ENCODE measurements at regions not wholly inside any gene's neighbourhood (a gene's known extent, or its start where the extent isn't known, plus 50 kb on each side); places are given as distances from the start of the nearest gene placed in this dataset.

- WGBS, result 81% methylated on average over 4 of the region's 4 CpGs
- no peak overlapping the region for H3K27ac ChIP-seq (ENCODE audit: low read depth in 1 of 2, low read length in 1 of 2)
- peaks cover 6 to 16% of the 10 kb centered on the region in 2 donors for H3K4me1 ChIP-seq (ENCODE audit: control insufficient read depth in 2 of 2, insufficient read depth in 2 of 2, low read length in 2 of 2)
- no peak for DNase-seq (ENCODE audit: low read depth in 6 of 9, low spot score in 9 of 9)
- H3K27me3 ChIP-seq (ENCODE audit: control insufficient read depth in 2 of 2, insufficient read depth in 1 of 2, low read length in 1 of 2), result no peaks in the 10 kb centered on the region
- H3K9me3 ChIP-seq (ENCODE audit: control insufficient read depth in 2 of 2, insufficient read depth in 1 of 2, low read length in 1 of 2), result no peaks in the 10 kb centered on the region
- H3K4me3 ChIP-seq (ENCODE audit: low read length in 2 of 2), result no peak overlapping the region
- H3K36me3 ChIP-seq (ENCODE audit: control insufficient read depth in 2 of 2, insufficient read depth in 2 of 2, low read length in 1 of 2), result no peaks in the 10 kb centered on the region
Observed at GRCh38 chr2:136062066-136062837, 55.7 kb downstream of the CXCR4 start.

DNA sequence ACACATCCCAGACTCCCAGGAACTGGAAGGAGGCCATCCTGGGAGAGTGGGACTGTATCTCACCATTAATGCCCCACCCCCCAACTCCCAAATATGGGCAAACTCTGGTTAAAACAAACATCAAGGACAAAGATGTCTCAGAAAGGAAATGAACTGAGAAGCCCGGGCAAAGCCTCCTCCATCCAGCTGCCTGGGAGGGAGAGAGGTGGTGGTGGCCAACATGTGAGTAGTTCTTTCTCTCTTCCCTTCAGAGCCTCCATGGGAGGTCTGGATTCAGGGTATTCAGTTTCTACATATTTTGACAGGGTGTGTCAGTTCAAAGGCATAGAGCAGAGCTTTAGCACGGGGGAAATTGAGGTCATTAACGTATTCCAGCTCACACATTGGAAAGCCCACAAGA, 57.5 kb downstream of the CXCR4 start:
- peaks cover 2 to 9% of the 10 kb centered on the region in 2 donors for H3K4me1 ChIP-seq (ENCODE audit: control insufficient read depth in 2 of 2, insufficient read depth in 2 of 2, low read length in 2 of 2)
- H3K27me3 ChIP-seq (ENCODE audit: control insufficient read depth in 2 of 2, insufficient read depth in 1 of 2, low read length in 1 of 2), result no peaks in the 10 kb centered on the region
- no peaks in the 10 kb centered on the region for H3K9me3 ChIP-seq (ENCODE audit: control insufficient read depth in 2 of 2, insufficient read depth in 1 of 2, low read length in 1 of 2)
- 93% methylated on average over 3 of the region's 3 CpGs for WGBS
- H3K4me3 ChIP-seq (ENCODE audit: low read length in 2 of 2), result no peak overlapping the region
- no peak for DNase-seq (ENCODE audit: low read depth in 6 of 9, low spot score in 9 of 9)
- no peaks in the 10 kb centered on the region for H3K36me3 ChIP-seq (ENCODE audit: control insufficient read depth in 2 of 2, insufficient read depth in 2 of 2, low read length in 1 of 2)
- no peak overlapping the region for H3K27ac ChIP-seq (ENCODE audit: low read depth in 1 of 2, low read length in 1 of 2)

GRCh38 chr2:136059036-136059472, 58.9 kb downstream of the CXCR4 start:
- H3K27me3 ChIP-seq (ENCODE audit: control insufficient read depth in 2 of 2, insufficient read depth in 1 of 2, low read length in 1 of 2), result no peaks in the 10 kb centered on the region
- no peaks in the 10 kb centered on the region for H3K36me3 ChIP-seq (ENCODE audit: control insufficient read depth in 2 of 2, insufficient read depth in 2 of 2, low read length in 1 of 2)
- peaks cover 0 to 7% of the 10 kb centered on the region in 2 donors for H3K4me1 ChIP-seq (ENCODE audit: control insufficient read depth in 2 of 2, insufficient read depth in 2 of 2, low read length in 2 of 2)
- H3K4me3 ChIP-seq (ENCODE audit: low read length in 2 of 2), result no peak overlapping the region
- no peak for DNase-seq (ENCODE audit: low read depth in 6 of 9, low spot score in 9 of 9)
- 94% methylated on average over 1 of the region's 1 CpG for WGBS
- no peaks in the 10 kb centered on the region for H3K9me3 ChIP-seq (ENCODE audit: control insufficient read depth in 2 of 2, insufficient read depth in 1 of 2, low read length in 1 of 2)
- no peak overlapping the region for H3K27ac ChIP-seq (ENCODE audit: low read depth in 1 of 2, low read length in 1 of 2)

DNA sequence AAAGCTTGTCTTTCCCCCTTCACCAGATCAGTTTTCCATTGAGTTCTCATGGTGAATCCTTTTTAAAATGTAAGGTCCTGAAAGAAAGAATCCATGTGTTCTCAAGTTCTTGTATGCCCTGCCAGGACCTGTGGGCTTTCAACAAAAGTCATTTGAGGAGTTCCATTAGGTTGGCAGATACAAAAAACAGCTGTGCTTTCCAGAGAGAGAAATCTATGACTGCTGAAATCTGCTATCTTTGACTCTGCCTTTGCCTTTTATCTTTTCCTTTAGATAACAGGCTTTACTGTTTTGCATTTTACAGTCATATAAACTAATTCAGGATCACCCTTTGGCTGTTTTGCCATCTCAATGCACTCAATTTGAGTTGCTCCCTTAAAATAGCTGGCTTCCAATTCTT, 59.7 kb downstream of the CXCR4 start:
- DNase-seq (ENCODE audit: low read depth in 6 of 9, low spot score in 9 of 9), result peak in 1 of 9 donors; percentile 23
- no peaks in the 10 kb centered on the region for H3K36me3 ChIP-seq (ENCODE audit: control insufficient read depth in 2 of 2, insufficient read depth in 2 of 2, low read length in 1 of 2)
- H3K27ac ChIP-seq (ENCODE audit: low read depth in 1 of 2, low read length in 1 of 2), result no peak overlapping the region
- H3K9me3 ChIP-seq (ENCODE audit: control insufficient read depth in 2 of 2, insufficient read depth in 1 of 2, low read length in 1 of 2), result no peaks in the 10 kb centered on the region
- peaks cover 0 to 7% of the 10 kb centered on the region in 2 donors for H3K4me1 ChIP-seq (ENCODE audit: control insufficient read depth in 2 of 2, insufficient read depth in 2 of 2, low read length in 2 of 2)
- H3K27me3 ChIP-seq (ENCODE audit: control insufficient read depth in 2 of 2, insufficient read depth in 1 of 2, low read length in 1 of 2), result no peaks in the 10 kb centered on the region
- H3K4me3 ChIP-seq (ENCODE audit: low read length in 2 of 2), result no peak overlapping the region

DNA sequence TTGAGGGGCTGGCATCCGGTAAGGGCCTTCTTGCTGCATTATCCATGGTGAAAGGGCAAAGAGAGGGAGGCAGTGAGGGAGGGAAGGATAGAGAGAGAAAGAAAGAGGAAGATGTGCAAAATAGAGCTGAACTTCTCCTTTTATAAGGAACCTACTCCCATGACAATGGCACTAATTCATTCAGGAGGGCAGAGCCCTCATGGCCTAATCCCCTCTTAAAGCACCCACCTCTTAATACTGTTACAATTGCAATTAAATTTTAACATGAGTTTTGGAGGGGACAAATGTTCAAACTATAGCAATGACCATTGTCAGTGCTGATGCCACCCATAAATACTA, 60.2 kb downstream of the CXCR4 start:
- DNase-seq (ENCODE audit: low read depth in 6 of 9, low spot score in 9 of 9), result no peak
- H3K9me3 ChIP-seq (ENCODE audit: control insufficient read depth in 2 of 2, insufficient read depth in 1 of 2, low read length in 1 of 2), result no peaks in the 10 kb centered on the region
- WGBS, result 55% methylated on average over 1 of the region's 1 CpG
- peaks cover 0 to 7% of the 10 kb centered on the region in 2 donors for H3K4me1 ChIP-seq (ENCODE audit: control insufficient read depth in 2 of 2, insufficient read depth in 2 of 2, low read length in 2 of 2)
- H3K27me3 ChIP-seq (ENCODE audit: control insufficient read depth in 2 of 2, insufficient read depth in 1 of 2, low read length in 1 of 2), result no peaks in the 10 kb centered on the region
- H3K27ac ChIP-seq (ENCODE audit: low read depth in 1 of 2, low read length in 1 of 2), result no peak overlapping the region
- no peaks in the 10 kb centered on the region for H3K36me3 ChIP-seq (ENCODE audit: control insufficient read depth in 2 of 2, insufficient read depth in 2 of 2, low read length in 1 of 2)
- H3K4me3 ChIP-seq (ENCODE audit: low read length in 2 of 2), result no peak overlapping the region

- no peak overlapping the region for H3K27ac ChIP-seq (ENCODE audit: low read depth in 1 of 2, low read length in 1 of 2)
Observed at GRCh38 chr2:136057023-136057801, 60.7 kb downstream of the CXCR4 start.

DNA sequence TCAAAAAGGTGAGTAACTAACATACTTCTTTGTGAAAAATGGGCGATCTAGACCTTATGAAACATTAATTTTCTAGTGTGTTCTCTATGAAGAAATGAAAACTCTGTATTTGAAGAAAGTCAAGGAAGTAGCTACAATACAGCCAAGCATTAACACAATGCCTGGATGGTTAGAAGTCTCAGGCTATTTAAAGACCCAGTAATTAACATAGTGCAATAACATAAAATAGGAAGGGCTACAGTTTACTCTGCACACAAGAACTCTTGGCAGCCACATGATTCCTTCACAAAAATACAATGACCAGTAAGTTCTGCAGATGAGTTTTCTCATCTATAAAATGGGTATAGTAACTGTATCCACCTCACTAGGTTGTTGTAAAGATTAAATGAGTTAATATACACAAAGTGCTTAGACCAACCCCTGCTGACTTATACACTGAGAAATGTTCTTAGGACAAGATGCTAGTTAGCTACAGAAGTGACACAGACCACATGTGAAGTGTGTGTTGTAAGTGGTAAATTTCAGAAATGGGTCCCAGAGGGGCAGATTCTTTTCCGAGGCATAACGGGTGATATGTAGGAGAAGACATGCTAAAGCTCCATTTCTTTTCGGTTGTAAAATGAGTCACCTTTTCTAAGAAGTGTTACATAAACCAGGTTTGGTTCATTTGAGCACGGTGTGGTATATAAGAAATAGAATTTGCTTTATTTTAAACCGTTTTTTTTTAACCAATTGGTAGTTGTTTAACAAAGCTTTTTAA, 61.8 kb downstream of the CXCR4 start:
- Histone ChIP-seq H3K27me3 (ENCODE audit: control insufficient read depth in 2 of 2, insufficient read depth in 1 of 2, low read length in 1 of 2) (no peaks in the 10 kb centered on the region), H3K4me1 (ENCODE audit: control insufficient read depth in 2 of 2, insufficient read depth in 2 of 2, low read length in 2 of 2) (peaks cover 12 to 18% of the 10 kb centered on the region in 2 donors), H3K27ac (ENCODE audit: low read depth in 1 of 2, low read length in 1 of 2) (no peak overlapping the region), H3K36me3 (ENCODE audit: control insufficient read depth in 2 of 2, insufficient read depth in 2 of 2, low read length in 1 of 2) (no peaks in the 10 kb centered on the region), H3K9me3 (ENCODE audit: control insufficient read depth in 2 of 2, insufficient read depth in 1 of 2, low read length in 1 of 2) (no peaks in the 10 kb centered on the region), H3K4me3 (ENCODE audit: low read length in 2 of 2) (no peak overlapping the region)
- 87% methylated on average over 6 of the region's 6 CpGs for WGBS
- no peak for DNase-seq (ENCODE audit: low read depth in 6 of 9, low spot score in 9 of 9)

More at GRCh38 chr2:136057023-136057801, 60.7 kb downstream of the CXCR4 start:
- Histone ChIP-seq H3K27me3 (ENCODE audit: control insufficient read depth in 2 of 2, insufficient read depth in 1 of 2, low read length in 1 of 2) (no peaks in the 10 kb centered on the region), H3K9me3 (ENCODE audit: control insufficient read depth in 2 of 2, insufficient read depth in 1 of 2, low read length in 1 of 2) (no peaks in the 10 kb centered on the region), H3K4me1 (ENCODE audit: control insufficient read depth in 2 of 2, insufficient read depth in 2 of 2, low read length in 2 of 2) (peaks cover 3 to 9% of the 10 kb centered on the region in 2 donors), H3K36me3 (ENCODE audit: control insufficient read depth in 2 of 2, insufficient read depth in 2 of 2, low read length in 1 of 2) (no peaks in the 10 kb centered on the region), H3K4me3 (ENCODE audit: low read length in 2 of 2) (no peak overlapping the region)
- WGBS, result 96% methylated on average over 6 of the region's 6 CpGs
- peak in 1 of 9 donors; percentile 22 for DNase-seq (ENCODE audit: low read depth in 6 of 9, low spot score in 9 of 9)

DNA sequence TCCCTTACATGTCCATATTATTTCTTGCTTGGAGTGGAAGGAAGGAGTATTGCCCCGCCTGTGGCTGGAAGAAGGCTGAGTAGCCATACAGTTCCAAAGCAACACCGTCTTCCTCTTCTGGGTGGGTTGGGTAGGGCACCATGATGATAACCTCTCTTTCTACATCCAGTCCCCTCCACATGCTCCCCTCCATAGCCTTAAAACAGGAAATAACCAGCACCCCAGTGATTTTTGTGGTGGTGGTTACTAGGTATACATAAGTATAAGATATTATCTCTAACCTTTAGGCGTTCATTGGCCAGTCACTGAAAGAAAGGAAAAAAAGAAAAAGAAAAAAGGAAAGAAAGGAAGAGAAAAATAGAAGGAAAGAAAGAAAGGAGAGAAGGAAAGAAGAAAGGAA, 63.1 kb downstream of the CXCR4 start:
- Histone ChIP-seq H3K27me3 (ENCODE audit: control insufficient read depth in 2 of 2, insufficient read depth in 1 of 2, low read length in 1 of 2) (no peaks in the 10 kb centered on the region), H3K4me3 (ENCODE audit: low read length in 2 of 2) (no peak overlapping the region), H3K4me1 (ENCODE audit: control insufficient read depth in 2 of 2, insufficient read depth in 2 of 2, low read length in 2 of 2) (peaks cover 12 to 20% of the 10 kb centered on the region in 2 donors), H3K27ac (ENCODE audit: low read depth in 1 of 2, low read length in 1 of 2) (no peak overlapping the region), H3K9me3 (ENCODE audit: control insufficient read depth in 2 of 2, insufficient read depth in 1 of 2, low read length in 1 of 2) (no peaks in the 10 kb centered on the region), H3K36me3 (ENCODE audit: control insufficient read depth in 2 of 2, insufficient read depth in 2 of 2, low read length in 1 of 2) (no peaks in the 10 kb centered on the region)
- WGBS, result 89% methylated on average over 3 of the region's 3 CpGs
- DNase-seq (ENCODE audit: low read depth in 6 of 9, low spot score in 9 of 9), result no peak

All from thymus (tissue), 11 donors.